Large intestine (tissue), 3 donors: ENCODE measurements at regions not wholly inside any gene's neighbourhood (a gene's known extent, or its start where the extent isn't known, plus 50 kb on each side); places are given as distances from the start of the nearest gene placed in this dataset.

ENCODE experiments used
- DNase-seq, 2 donors: peaks; one replicate each; pipeline versions ENCODE4 v3.0.0 to v3.0.0-alpha.2; 2013
- H3K27ac ChIP-seq: one replicate; pipeline ENCODE4 v1.5.1; 2013; ENCODE audit warnings: low read length
- H3K27me3 ChIP-seq: 2 replicates; pipeline ENCODE4 v1.6.1; 2013; ENCODE audit warnings: low read length; ENCODE audit not compliant: control insufficient read depth, insufficient read depth
- H3K36me3 ChIP-seq: 2 replicates; pipeline ENCODE4 v1.6.1; 2013; ENCODE audit warnings: low read length; ENCODE audit not compliant: control insufficient read depth, insufficient read depth
- H3K4me1 ChIP-seq: one replicate; pipeline ENCODE4 v1.6.1; 2013; ENCODE audit warnings: low read length; ENCODE audit not compliant: control insufficient read depth, insufficient read depth
- H3K4me3 ChIP-seq: one replicate; pipeline ENCODE4 v1.5.1; 2013; ENCODE audit warnings: low read length
- H3K9me3 ChIP-seq: one replicate; pipeline ENCODE4 v1.6.1; 2013; ENCODE audit warnings: mild to moderate bottlenecking, low read depth, low read length, moderate library complexity; ENCODE audit not compliant: control insufficient read depth
- WGBS: methylation state at CpG from one replicate; pipeline ENCODE4 v1.1.5; 2013; ENCODE audit warnings: low lambda C conversion rate; ENCODE audit not compliant: insufficient coverage; 5-methylcytosine and 5-hydroxymethylcytosine counted together

DNA sequence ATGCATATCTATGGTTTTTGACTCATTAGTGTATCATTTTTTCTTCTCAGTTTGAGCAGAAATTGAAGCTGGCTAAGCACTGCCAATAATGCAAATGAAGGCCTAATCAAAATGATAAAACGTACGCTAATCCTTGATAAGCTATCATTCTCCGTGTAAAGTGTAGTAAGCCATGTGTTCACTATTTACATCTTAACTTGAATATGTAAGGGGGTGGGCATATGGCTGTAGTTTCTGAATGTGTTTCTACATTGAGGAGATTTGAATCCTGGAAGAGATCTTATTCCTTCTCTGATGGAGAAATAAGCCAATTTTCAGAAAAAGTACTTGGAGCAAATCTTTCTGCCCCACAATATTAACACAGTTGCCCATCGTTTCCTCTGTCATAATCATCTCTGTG is 351.8 kb upstream of the ANO3 start:
- no peak overlapping the region for H3K4me3 ChIP-seq
- no peaks in the 10 kb centered on the region for H3K27me3 ChIP-seq
- no CpG with 5 or more reads among the region's 4 CpGs for WGBS
- H3K27ac ChIP-seq: no peak overlapping the region
- H3K9me3 ChIP-seq: no peaks in the 10 kb centered on the region
- H3K4me1 ChIP-seq: no peaks in the 10 kb centered on the region
- H3K36me3 ChIP-seq: no peaks in the 10 kb centered on the region
- no peak for DNase-seq

DNA sequence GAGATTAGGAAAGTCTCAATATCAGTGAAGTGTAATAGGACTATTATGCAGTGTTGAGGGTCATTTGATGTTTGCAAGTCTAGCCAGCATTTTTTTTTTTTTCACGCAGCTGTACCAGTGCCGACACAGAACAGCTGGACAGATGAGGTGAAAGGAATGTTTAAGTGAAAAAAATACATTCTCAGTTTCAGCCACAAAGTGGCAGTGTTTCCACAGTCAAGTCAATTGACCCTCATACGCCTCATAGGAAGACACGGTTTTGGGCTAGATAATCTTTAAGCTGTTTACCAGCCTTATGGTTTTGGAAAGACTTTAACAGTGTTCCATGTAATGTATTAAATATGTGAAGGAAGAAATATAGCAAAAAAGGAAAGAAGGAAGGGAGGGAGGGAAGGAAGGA is 349.9 kb upstream of the ANO3 start:
- Histone ChIP-seq H3K9me3 (no peaks in the 10 kb centered on the region), H3K4me3 (no peak overlapping the region), H3K36me3 (no peaks in the 10 kb centered on the region), H3K27me3 (no peaks in the 10 kb centered on the region), H3K4me1 (no peaks in the 10 kb centered on the region), H3K27ac (no peak overlapping the region)
- peak; percentile 14 to 16 for DNase-seq
- WGBS: no CpG with 5 or more reads among the region's 4 CpGs

DNA sequence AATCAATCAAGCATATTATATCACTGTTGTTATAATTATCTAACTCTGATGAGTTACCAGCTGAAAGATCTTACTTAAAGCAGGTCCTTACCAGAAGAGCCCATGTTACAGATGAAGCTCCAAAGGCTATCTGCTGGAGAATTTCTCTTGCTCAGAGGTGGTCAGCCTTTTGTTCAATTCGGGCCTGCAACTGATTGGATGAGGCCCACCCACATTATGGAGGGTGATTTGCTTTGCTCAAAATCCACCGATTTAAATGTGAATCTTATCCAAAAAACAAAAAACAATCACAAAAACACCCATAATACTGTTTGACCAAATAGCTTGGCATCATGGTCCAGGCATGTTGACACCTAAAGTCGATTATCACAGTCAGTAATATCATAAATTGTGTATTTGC is 348.6 kb upstream of the ANO3 start:
- Histone ChIP-seq H3K4me1 (no peaks in the 10 kb centered on the region), H3K9me3 (no peaks in the 10 kb centered on the region), H3K4me3 (no peak overlapping the region), H3K36me3 (no peaks in the 10 kb centered on the region), H3K27me3 (no peaks in the 10 kb centered on the region), H3K27ac (no peak overlapping the region)
- DNase-seq: no peak
- no CpG with 5 or more reads among the region's 3 CpGs for WGBS

DNA sequence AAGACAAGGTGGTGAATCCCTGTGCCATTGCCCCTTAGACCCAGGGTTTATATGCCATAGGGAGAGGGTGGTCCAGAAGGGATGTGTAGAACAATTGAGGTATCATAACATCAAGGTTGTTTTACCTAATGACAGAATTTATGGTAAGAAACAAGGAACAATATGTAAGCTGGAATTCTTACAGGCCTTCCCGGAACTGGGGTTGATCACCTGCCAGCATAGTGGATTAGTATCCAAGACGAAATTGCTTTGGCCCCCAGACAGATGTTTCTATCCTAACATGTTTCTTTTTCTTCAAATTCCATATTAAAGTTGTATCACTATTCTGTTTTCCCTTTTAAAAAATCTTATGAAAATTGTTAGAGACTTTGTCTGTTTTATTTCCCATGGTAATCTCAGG is 343.8 kb upstream of the ANO3 start:
- no peak for DNase-seq
- H3K27me3 ChIP-seq: no peaks in the 10 kb centered on the region
- no CpG with 5 or more reads among the region's 2 CpGs for WGBS
- no peak overlapping the region for H3K4me3 ChIP-seq
- no peaks in the 10 kb centered on the region for H3K9me3 ChIP-seq
- H3K4me1 ChIP-seq: no peaks in the 10 kb centered on the region
- no peak overlapping the region for H3K27ac ChIP-seq
- H3K36me3 ChIP-seq: no peaks in the 10 kb centered on the region

DNA sequence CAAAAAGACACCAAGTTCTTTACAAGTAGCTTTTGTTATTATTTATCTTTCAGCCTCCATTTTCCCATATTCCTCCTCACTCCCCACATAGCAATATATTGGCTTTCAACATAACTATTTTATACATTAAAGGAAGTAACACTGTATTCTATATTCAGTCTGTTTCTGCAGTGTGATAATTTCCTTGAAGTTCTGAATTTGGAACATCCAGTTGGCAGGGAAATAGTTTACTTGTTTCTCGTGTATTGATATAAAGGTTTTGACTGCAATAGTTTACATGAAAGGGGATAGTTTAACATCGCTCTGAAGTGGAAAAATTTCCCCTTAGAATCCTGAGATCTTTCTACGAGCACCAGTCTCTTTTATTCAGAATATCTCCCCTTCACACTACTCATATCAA is 341.5 kb upstream of the ANO3 start:
- WGBS: 73% methylated on average over 2 of the region's 3 CpGs
- Histone ChIP-seq H3K36me3 (no peaks in the 10 kb centered on the region), H3K9me3 (no peaks in the 10 kb centered on the region), H3K27ac (no peak overlapping the region), H3K4me3 (no peak overlapping the region), H3K4me1 (no peaks in the 10 kb centered on the region), H3K27me3 (no peaks in the 10 kb centered on the region)
- DNase-seq: no peak

DNA sequence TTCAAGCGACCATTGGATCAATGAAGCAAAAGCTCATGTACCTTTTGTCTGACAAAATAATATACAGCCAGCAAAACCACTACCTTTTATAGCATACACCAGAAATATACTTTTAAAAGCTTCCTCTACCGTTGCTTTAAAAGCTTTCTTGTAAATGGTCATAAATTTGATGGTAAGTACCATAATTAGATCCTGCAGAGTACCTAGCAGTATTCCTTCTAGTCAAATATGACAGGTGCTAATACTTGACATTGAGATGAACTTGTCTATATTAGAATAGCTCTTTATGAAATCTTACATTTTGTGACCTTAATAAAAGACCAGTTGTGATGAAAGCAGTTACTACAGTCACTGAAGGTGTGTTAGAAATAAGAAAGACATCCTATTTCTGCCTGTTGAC is 340.5 kb upstream of the ANO3 start:
- Histone ChIP-seq H3K27me3 (no peaks in the 10 kb centered on the region), H3K36me3 (no peaks in the 10 kb centered on the region), H3K9me3 (no peaks in the 10 kb centered on the region), H3K4me3 (no peak overlapping the region), H3K4me1 (no peaks in the 10 kb centered on the region), H3K27ac (no peak overlapping the region)
- no CpG with 5 or more reads among the region's 2 CpGs for WGBS
- no peak for DNase-seq

DNA sequence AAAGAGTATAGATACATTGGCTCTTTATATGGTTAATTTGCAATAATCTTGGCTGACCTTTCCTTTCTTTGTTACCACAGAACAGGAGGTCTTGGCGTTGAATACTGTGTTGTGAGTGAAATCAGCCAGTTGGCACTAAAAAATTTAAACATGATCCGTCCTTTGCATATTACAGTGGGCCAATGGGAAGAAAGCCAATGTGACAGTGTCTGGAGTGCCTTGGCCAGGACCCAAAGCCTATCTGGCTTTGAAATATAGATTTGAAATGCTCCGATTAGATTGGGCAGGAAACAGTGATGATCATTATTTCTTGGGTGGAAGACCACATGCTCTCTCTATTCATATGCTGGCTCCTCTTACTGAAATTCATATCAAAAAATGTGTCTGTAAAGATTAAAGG is 339.6 kb upstream of the ANO3 start:
- Histone ChIP-seq H3K9me3 (no peaks in the 10 kb centered on the region), H3K27me3 (no peaks in the 10 kb centered on the region)
- no peak for DNase-seq

DNA sequence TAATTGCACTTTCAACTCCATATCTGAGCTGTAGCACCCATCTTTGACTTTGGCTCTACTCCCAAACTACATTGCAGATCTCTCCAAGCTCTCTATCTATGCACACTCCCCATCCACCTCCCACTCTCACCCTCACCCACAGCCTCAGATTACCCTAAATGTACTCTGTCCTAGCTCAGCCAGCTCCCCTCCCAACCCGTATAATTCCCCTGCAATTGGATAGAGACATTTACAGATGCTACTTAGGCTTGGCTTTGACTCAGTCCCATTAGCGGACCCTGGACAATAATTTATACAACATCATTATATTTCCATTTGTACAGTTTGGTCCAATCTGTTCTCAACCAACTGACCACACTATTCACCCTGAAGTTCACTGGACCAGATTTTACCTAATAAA is 338.9 kb upstream of the ANO3 start:
- H3K36me3 ChIP-seq: no peaks in the 10 kb centered on the region
- no peaks in the 10 kb centered on the region for H3K4me1 ChIP-seq
- no peak for DNase-seq
- H3K27me3 ChIP-seq: no peaks in the 10 kb centered on the region
- no peak overlapping the region for H3K27ac ChIP-seq
- no peak overlapping the region for H3K4me3 ChIP-seq
- WGBS: no CpG with 5 or more reads among the region's 2 CpGs
- no peaks in the 10 kb centered on the region for H3K9me3 ChIP-seq

More for the DNA sequence above, 339.6 kb upstream of the ANO3 start:
- no CpG with 5 or more reads among the region's 3 CpGs for WGBS
- Histone ChIP-seq H3K27ac (no peak overlapping the region), H3K36me3 (no peaks in the 10 kb centered on the region), H3K4me1 (no peaks in the 10 kb centered on the region), H3K4me3 (no peak overlapping the region)

DNA sequence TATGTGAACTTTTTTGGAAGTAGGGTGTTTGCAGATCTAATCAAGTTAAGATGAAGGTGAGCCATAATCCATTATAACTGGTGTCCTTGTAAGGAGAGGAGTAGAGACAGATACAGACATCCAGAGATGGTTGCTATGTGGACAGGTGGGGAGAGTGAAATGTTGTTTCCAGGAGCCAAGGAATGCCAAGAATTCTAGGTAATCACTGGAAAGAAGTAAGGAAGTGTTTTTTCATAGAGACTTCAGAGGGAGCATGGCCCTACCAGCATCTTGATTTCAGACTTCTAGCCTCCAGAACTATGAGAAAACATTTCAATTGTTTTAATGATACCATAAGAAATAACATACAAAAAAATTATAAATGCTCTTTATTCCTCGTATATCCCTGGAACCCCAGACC is 320.5 kb upstream of the ANO3 start:
- WGBS: 50% methylated on average over 1 of the region's 1 CpG
- Histone ChIP-seq H3K4me3 (no peak overlapping the region), H3K36me3 (no peaks in the 10 kb centered on the region), H3K27ac (no peak overlapping the region), H3K9me3 (no peaks in the 10 kb centered on the region), H3K27me3 (no peaks in the 10 kb centered on the region), H3K4me1 (no peaks in the 10 kb centered on the region)
- DNase-seq: no peak

DNA sequence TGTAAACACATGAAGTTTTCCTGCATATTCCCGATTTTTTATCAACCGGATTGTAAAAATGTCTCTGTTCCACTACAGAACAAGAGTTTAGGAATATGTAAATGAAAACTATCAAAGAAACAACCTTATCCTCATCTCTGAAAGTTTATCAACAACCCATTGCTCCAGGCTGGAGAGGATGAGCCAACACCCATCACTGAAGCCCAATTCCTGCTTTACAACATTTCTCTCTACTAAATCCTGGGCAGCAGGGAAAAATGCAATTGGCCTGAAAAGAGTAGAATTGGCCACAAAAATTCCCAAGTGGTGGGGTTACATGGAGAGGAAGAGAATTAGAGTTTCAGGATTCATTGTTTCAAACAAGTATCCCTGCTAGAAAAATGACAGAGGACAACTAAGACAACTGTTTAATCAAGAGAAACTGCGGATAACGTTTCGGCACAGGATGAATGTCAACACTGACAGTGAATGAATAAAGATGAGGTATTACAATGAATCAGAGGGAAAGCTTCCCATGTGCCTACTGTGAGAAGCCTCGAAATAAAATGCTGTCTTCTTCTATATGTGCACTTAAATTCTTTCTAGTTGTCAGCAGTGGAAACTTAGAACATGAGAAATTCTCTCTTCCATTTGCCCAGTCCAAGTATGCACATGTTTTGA is 317.3 kb upstream of the ANO3 start:
- no peak overlapping the region for H3K27ac ChIP-seq
- H3K36me3 ChIP-seq: no peaks in the 10 kb centered on the region
- no peak for DNase-seq
- no peaks in the 10 kb centered on the region for H3K27me3 ChIP-seq
- 85% methylated on average over 3 of the region's 6 CpGs for WGBS
- H3K9me3 ChIP-seq: no peaks in the 10 kb centered on the region
- H3K4me1 ChIP-seq: no peaks in the 10 kb centered on the region
- no peak overlapping the region for H3K4me3 ChIP-seq

DNA sequence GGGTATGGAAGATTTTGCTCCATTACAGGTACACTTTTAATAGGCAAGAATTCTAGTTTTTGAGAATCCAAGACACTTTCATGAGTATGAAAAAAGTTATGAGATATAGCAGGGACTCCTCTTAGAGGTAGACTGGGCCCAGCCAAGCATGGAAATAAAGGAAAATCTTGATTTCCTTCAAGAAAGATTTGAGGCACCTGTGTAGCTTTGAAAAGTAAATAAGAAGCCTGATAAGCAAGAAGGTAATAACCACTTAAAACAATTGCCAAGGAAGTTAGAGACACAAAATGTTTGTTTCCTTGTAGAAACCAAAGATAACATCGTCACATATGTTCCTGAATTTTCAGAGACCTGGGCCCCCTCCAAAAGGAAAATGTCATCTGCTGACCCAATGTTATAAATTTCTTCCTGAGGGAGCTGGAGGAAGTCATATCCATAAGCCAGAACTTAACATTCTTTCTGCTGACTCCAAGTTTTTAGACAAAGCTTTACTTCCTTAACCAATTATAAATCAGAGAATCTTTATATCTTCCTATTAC is 314.5 kb upstream of the ANO3 start:
- no peaks in the 10 kb centered on the region for H3K9me3 ChIP-seq
- 0% methylated on average over 1 of the region's 1 CpG for WGBS
- no peak for DNase-seq
- H3K4me3 ChIP-seq: no peak overlapping the region
- no peak overlapping the region for H3K27ac ChIP-seq
- H3K36me3 ChIP-seq: no peaks in the 10 kb centered on the region
- no peaks in the 10 kb centered on the region for H3K4me1 ChIP-seq
- no peaks in the 10 kb centered on the region for H3K27me3 ChIP-seq
